ENCODE measurements at regions not wholly inside any gene's neighbourhood (a gene's known extent, or its start where the extent isn't known, plus 50 kb on each side); places are given as distances from the start of the nearest gene placed in this dataset.

- DNase-seq (ENCODE audit: low read depth), result no peak
- no peak overlapping the region for H3K4me3 ChIP-seq (ENCODE audit: low read depth, low read length)
These were observed 95.3 kb upstream of the RMDN2 start for GRCh38 chr2:37829616-37830395.

GRCh38 chr2:37830636-37831035 is 94.5 kb upstream of the RMDN2 start:
- H3K4me3 ChIP-seq (ENCODE audit: low read depth, low read length), result no peak overlapping the region
- no peak for DNase-seq (ENCODE audit: low read depth)

GRCh38 chr2:37831081-37831780 is 93.9 kb upstream of the RMDN2 start:
- DNase-seq (ENCODE audit: low read depth), result no peak

GRCh38 chr2:37832590-37833197 is 92.4 kb upstream of the RMDN2 start:
- no peak overlapping the region for H3K4me3 ChIP-seq (ENCODE audit: low read depth, low read length)
- no peak for DNase-seq (ENCODE audit: low read depth)

More at GRCh38 chr2:37831081-37831780, 93.9 kb upstream of the RMDN2 start:
- no peak overlapping the region for H3K4me3 ChIP-seq (ENCODE audit: low read depth, low read length)

GRCh38 chr2:37833423-37833822 is 91.7 kb upstream of the RMDN2 start:
- no peak overlapping the region for H3K4me3 ChIP-seq (ENCODE audit: low read depth, low read length)
- DNase-seq (ENCODE audit: low read depth), result no peak

- H3K4me3 ChIP-seq (ENCODE audit: low read depth, low read length), result no peak overlapping the region
- DNase-seq (ENCODE audit: low read depth), result no peak
These were observed 88.8 kb upstream of the RMDN2 start for GRCh38 chr2:37836270-37836669.

GRCh38 chr2:37836711-37837110 is 88.4 kb upstream of the RMDN2 start:
- DNase-seq (ENCODE audit: low read depth), result no peak
- no peak overlapping the region for H3K4me3 ChIP-seq (ENCODE audit: low read depth, low read length)

GRCh38 chr2:37837628-37838328 is 87.3 kb upstream of the RMDN2 start:
- H3K4me3 ChIP-seq (ENCODE audit: low read depth, low read length), result no peak overlapping the region
- DNase-seq (ENCODE audit: low read depth), result peak; percentile 87

GRCh38 chr2:37838541-37839167 is 86.4 kb upstream of the RMDN2 start:
- no peak overlapping the region for H3K4me3 ChIP-seq (ENCODE audit: low read depth, low read length)
- DNase-seq (ENCODE audit: low read depth), result no peak

- no peak overlapping the region for H3K4me3 ChIP-seq (ENCODE audit: low read depth, low read length)
- DNase-seq (ENCODE audit: low read depth), result no peak
These were observed 85.1 kb upstream of the RMDN2 start for GRCh38 chr2:37839991-37840390.

GRCh38 chr2:37842732-37843440 is 82.2 kb upstream of the RMDN2 start:
- no peak overlapping the region for H3K4me3 ChIP-seq (ENCODE audit: low read depth, low read length)
- DNase-seq (ENCODE audit: low read depth), result no peak

- no peak for DNase-seq (ENCODE audit: low read depth)
- H3K4me3 ChIP-seq (ENCODE audit: low read depth, low read length), result no peak overlapping the region
These were observed 81.5 kb upstream of the RMDN2 start for GRCh38 chr2:37843556-37843955.

GRCh38 chr2:37846207-37846606 is 78.9 kb upstream of the RMDN2 start:
- H3K4me3 ChIP-seq (ENCODE audit: low read depth, low read length), result no peak overlapping the region
- DNase-seq (ENCODE audit: low read depth), result no peak

GRCh38 chr2:37847792-37848191 is 77.3 kb upstream of the RMDN2 start:
- H3K4me3 ChIP-seq (ENCODE audit: low read depth, low read length), result no peak overlapping the region
- DNase-seq (ENCODE audit: low read depth), result no peak

GRCh38 chr2:37848451-37848850 is 76.6 kb upstream of the RMDN2 start:
- no peak overlapping the region for H3K4me3 ChIP-seq (ENCODE audit: low read depth, low read length)
- no peak for DNase-seq (ENCODE audit: low read depth)

- no peak overlapping the region for H3K4me3 ChIP-seq (ENCODE audit: low read depth, low read length)
- DNase-seq (ENCODE audit: low read depth), result no peak
These were observed 75.2 kb upstream of the RMDN2 start for GRCh38 chr2:37849911-37850310.

GRCh38 chr2:37851428-37851827 is 73.7 kb upstream of the RMDN2 start:
- H3K4me3 ChIP-seq (ENCODE audit: low read depth, low read length), result no peak overlapping the region
- no peak for DNase-seq (ENCODE audit: low read depth)

GRCh38 chr2:37851828-37852584 is 73.1 kb upstream of the RMDN2 start:
- DNase-seq (ENCODE audit: low read depth), result no peak
- no peak overlapping the region for H3K4me3 ChIP-seq (ENCODE audit: low read depth, low read length)
